ENCODE measurements at regions not wholly inside any gene's neighbourhood (a gene's known extent, or its start where the extent isn't known, plus 50 kb on each side); places are given as distances from the start of the nearest gene placed in this dataset.
A peak's percentile ranks its signal among the peaks of the same experiment; 100 is the strongest.

DNA sequence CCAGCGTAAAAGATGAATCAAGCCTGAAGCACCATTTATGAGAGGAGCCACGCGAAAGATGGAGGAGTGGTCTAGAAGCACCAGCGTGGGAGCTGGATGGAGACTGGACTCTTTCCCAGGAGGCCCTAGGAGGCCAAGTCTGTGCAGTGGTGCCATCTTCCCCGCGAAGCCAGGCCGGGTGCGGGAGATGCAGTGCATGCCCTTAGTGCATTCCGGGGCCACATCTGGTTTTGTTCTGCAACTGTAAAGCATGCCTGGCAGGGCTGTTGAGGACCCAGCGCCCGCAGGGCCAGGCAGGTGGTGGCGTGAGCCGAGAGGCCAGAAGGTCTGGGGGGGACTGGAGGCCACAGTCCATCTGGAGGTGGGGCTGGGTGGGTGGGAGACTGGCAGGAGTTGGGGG, 78.6 kb upstream of the ADRA2C start:
- DNase-seq (ENCODE audit: low spot score), result peak; percentile 70
- intact Hi-C loops (cut with DNase I), result no loop called here

DNA sequence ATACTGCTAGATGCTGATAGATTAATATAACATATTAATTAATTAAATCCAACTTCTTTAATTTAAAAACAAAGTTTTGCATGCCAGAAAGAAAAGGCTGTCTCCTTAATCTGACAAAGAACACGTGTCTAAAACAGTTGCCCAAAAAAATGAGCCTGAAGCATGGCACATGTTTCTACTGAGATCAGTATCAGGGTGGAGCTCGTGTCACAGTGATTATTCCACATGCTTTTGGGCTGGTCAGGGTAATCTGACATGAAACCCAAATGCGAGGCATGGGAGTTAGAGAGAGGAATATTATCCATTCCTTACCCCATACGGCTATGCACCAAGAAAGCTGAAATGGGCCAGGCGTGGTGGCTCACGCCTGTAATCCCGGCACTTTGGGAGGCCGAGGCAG, 79.4 kb upstream of the ADRA2C start:
- intact Hi-C loops (cut with DNase I), result no loop called here
- peak; percentile 29 for DNase-seq (ENCODE audit: low spot score)

DNA sequence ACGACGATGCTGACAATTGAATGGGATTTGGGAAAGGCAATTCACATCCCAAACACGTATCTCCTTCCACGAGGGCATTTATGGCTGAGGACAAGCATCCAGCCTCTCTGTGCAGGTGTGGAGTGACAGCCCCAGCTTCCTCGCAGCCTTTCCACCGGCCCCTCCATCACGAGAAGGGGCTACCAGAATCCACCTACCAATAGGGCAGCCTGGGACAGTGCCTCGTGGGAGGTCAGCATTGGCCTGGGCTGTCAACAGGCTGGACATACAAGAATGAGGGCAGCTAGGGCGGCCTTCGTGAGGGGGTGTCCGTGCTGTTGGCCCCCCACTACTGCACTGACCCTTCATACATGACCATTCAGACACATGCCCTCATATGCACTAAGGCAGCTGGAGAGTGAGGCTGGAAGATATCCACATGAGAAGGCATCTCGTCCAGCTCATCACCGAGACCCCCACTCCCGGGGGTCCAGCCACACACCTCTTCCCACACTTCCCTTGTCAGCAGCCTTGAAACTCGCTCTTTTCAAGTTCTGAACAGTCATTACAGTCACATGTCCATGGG, 81.0 kb upstream of the ADRA2C start:
- DNase-seq (ENCODE audit: low spot score), result peak; percentile 51
- intact Hi-C loops (cut with DNase I), result no loop called here

DNA sequence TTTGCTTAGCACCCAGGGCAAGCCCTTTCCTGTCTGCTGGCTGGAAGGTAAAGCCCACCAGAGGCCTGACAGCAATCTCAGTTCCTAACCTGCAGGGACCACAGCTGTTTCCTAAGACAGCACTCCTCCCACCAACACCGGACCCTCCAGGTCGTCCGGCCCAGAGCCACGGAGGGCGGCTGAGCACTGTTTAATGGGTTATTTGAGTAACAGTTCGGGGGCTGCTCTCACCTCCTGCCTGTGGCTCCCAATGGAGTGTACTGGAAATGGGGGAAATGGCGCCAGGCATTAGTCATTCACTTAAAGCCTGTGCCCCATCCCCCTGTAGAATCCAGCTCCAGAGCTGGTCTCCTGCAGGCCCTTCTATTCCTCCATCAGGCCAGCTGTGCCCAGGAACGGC, 81.6 kb upstream of the ADRA2C start:
- peak; percentile 31 for DNase-seq (ENCODE audit: low spot score)
- intact Hi-C loops (cut with DNase I), result no loop called here

DNA sequence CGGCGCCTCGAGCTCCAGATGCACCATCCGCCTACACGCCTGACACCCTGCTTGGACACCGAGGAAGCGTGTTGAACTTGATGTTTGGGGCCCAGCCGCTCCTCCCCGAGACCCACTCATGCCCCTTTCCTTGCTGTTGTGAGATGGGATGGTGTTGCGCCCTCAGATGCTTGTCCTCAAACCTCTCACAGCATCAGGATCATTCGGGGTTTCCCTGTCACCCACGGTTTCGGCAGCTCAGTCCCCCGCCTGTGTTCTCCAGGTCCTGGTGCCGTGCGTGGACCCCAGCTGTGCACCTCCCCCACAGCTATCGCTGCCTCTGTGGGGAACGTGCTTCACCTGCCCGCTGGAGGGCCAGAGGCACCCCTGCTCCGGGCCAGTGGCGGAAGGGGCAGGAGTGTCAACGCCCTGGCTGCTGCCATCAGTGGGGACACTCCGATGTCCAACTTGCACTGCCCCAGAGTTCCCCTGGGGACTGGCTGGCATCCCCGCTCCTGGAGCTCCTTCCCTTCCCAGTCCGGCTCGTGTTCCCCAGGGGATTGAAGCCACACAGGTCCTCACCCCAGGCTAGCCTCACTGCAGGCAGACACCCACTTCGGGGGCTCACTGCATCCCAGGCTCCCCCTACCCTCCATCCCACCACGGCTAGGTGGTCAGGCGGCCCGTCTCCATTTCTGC, 82.3 kb upstream of the ADRA2C start:
- no peak for DNase-seq (ENCODE audit: low spot score)
- intact Hi-C loops (cut with DNase I), result no loop called here

DNA sequence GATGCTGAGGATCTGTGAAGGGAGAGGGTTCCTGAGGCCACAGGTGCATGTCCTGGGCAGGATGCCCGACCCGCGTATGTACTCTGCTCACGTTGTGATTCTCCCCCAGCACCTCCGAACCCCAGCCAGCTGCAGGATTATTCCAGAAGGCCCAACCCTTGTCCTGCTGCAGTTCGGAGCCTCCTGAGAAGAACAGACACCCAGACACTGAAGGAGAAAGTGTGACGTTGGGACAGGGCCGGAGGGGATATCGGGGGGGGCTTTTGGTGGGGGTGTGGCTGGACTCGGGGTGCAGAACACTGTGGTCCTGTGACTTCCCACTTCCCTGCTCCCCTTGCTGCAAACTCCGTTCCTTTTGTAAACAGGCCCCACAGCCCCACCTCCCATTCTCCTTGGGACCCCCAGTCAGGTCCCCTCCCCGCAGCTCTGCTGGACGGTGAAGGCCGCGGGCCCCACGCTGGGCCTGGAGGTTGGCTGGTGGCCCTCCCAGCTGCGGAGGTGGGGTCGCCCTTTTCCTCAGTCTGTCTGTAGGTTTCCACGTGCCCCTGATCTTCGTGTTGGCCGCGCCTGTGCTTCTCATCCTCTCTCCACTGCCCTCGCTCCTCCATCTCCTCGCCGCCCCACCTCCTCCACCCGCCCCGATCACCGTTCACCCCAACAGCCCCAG, 83.0 kb upstream of the ADRA2C start:
- no peak for DNase-seq (ENCODE audit: low spot score)
- intact Hi-C loops (cut with DNase I), result no loop called here

DNA sequence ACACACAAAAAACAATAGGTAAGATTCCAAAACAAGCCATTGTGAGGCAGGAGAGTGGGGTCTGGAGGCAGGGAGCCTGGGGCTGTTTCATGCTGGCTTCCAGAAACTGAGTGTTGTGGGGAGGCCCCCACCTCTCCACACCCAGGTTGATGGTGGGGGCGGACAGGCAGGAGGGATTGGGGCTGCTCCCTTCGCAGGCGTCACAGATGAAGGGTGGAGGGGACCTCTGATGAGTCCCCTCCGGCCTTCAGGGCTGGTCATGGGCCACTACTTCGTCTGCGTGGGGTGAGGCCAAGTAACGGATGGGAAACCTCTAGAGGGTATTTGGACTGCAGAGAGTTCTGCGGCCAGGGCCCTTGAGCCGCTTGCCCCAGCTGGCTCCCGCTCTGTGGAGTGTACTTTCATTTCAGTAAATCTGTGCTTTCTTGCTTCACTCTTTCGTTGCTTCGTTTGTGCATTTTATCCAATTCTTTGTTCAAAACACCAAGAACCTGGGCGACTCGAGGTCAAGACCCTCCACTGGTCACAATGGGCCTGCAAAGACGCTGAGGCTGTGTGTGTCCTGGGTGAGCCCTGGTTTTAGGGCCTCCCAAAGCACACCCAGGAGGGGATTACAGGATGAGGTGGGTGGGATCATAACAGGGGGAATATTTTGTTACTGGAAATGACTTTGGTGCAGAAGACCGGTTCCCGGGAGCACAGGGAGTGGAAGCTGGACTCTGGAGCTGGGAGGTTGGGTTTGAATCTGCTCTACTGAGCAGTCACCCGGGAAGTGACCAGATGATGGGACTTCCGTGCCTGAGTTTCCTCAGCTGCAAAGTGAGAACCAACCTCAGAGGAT, 83.7 kb upstream of the ADRA2C start:
- DNase-seq (ENCODE audit: low spot score), result no peak
- intact Hi-C loops (cut with DNase I), result no loop called here

DNA sequence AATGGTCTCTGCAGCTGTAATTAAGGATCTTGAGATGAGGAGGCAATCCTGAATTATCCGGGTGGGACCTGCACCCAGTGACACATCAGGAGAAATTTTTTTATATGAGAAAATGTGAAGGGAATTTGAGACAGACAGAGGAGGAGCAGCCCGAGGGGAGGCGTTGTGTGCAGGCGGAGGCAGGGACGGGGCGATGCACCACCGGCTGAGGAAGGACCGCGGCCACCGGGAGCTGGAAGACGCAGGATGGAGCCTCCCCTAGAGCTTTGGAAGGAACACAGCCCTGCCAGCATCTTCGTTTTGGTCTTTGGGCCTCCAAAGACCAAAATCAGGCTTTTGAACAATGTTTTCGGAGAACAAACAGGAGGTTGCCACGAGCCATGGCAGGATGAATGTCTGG, 85.0 kb upstream of the ADRA2C start:
- intact Hi-C loops (cut with DNase I), result no loop called here

GRCh38 chr4:3680656-3681055, 85.5 kb upstream of the ADRA2C start:
- intact Hi-C loops (cut with DNase I), result no loop called here
- no peak for DNase-seq (ENCODE audit: low spot score)

More for the DNA sequence above, 85.0 kb upstream of the ADRA2C start:
- no peak for DNase-seq (ENCODE audit: low spot score)

DNA sequence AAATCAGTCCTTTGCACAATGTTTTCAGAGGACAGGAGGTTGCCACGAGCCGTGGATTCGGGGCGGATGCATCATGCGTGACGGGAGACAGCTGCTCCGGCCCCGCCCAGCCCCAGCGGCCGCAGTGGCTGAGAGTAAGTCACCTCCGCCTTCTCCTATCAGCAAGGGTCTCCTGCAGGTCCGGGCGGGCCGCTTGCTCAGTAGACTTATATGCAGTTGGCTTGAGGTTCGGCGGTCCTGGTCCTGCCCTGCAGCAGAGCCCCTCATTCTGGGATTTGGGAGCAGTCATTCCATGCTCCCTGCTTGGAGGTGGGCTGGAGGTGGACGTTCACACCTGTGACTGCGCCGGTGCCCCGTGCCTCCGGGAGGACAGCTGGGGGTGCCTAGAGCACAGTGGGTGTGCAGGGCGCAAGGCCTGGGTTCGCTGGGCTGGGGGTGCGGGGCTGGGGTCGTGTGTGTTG, 86.3 kb upstream of the ADRA2C start:
- DNase-seq (ENCODE audit: low spot score), result no peak
- intact Hi-C loops (cut with DNase I), result no loop called here

DNA sequence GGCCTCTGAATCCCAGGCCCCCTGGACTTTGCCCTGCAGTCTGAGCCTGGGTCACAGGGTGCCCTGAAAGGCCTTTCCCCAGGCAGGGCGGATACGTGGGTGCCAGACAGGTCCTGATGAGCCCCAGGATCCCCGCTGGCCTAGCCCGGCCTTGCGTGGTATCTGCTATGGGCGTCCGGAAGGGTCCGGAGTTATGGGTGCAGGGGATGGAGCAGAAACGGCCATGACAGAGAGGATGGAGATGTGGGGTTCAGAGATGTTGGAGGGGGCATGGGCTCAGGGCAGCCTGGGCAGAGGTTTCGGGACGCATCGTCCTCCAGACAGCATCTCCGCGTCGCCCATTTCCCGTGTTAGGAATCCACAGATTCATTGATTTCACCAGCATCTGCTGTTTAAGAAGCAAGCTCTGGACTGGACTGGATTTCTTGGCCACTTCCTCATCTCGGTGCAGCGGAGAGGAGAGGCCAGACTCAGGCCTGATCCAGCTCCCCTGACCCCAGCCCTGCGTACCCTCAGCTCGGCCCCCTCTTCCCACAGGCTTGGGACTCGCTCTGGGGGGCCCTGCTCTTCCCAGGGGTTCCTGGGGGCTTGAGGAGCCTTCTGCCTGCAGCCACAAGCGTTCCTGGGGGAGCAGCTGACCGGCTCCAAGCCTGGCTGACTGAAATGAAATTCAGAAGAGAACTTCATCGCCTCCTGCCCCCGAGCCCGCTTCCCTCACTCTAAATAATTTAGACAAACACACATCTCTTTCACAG, 86.9 kb upstream of the ADRA2C start:
- intact Hi-C loops (cut with DNase I), result no loop called here
- no peak for DNase-seq (ENCODE audit: low spot score)

DNA sequence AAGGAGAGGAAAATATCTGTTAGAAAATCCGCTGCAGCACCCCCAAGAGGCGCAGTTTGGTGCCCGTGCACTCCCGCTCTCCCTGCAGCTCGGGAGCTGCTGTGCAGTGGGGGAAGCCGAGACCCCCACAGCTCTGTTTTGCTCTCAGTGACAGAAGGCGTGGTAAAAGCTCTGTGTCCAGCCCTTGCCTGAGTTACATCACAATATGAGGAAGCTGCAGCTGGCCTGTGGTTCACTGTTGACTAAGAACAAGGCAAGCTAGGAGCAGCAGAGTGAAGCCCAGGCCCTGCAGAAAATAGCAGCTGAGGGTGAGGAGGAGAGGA, 88.5 kb upstream of the ADRA2C start:
- intact Hi-C loops (cut with DNase I), result no loop called here
- no peak for DNase-seq (ENCODE audit: low spot score)

- intact Hi-C loops (cut with DNase I), result no loop called here
- peak; percentile 50 for DNase-seq (ENCODE audit: low spot score)
Measured at GRCh38 chr4:3676907-3677747, 89.1 kb upstream of the ADRA2C start.

GRCh38 chr4:3676196-3676595, 90.0 kb upstream of the ADRA2C start:
- intact Hi-C loops (cut with DNase I), result no loop called here
- peak; percentile 24 for DNase-seq (ENCODE audit: low spot score)

DNA sequence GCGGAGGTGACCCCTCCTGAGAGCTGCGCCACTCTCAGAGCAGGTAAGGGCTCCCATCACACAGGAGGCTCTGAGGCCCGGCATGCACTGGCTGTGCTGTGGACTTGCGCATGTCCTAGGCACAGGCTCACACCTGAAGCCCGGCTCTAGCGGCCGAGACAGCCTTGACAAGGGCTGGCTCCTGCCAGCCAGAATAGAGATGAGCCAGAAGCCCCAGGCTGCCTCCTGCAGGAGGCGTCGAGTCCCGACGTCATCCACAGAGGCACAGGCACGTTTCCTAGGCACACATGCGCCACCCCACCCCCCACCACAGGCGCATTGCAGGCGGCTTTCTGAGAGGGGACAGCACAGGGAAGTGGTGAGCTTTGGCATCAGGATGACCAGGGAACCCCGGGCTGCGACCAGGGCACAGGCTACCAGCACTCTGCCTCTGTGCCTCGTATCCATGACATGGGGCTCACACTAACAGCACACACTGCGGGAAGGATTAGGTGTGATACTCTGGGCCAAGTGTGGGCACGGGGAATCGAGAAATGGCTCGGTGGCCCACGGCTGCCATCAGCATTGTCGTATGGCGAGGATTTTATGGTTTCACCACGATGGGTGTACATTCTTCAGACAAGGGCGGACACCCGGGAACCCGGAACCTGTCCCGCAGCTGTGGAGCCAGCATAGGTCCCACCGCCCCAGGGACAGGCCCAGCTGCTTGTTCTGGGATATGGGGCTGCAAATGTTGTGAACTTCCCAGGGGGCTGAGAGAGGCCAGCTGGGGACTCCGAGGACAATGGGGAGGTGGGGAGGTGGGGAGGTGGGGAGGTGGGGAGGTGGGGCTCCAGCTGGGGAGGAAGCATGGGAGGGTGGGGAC, 90.7 kb upstream of the ADRA2C start:
- intact Hi-C loops (cut with DNase I), result no loop called here

DNA sequence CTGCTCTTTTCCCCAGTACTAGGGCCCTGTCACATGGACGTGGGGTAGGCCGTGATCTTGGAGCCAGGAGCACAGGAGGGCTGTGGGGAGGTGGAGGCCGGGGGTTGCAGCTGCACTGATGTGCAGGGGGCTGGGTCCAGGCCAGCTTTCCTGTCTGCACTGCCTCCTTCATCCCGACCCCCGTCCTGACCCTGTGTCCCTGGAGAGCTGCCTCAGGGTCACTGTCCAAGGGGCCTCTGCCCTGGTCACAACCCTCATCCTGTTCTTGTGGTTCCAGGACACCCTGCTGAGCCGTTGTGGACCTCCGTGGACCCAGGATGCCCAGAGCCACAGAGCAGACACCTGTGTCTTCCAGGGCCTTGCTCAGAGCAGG, 91.7 kb upstream of the ADRA2C start:
- peak; percentile 63 for DNase-seq (ENCODE audit: low spot score)

More for the DNA sequence above, 90.7 kb upstream of the ADRA2C start:
- peak; percentile 67 for DNase-seq (ENCODE audit: low spot score)

GRCh38 chr4:3673716-3674478, 92.3 kb upstream of the ADRA2C start:
- DNase-seq (ENCODE audit: low spot score), result no peak
- intact Hi-C loops (cut with DNase I), result no loop called here

More for the DNA sequence above, 91.7 kb upstream of the ADRA2C start:
- intact Hi-C loops (cut with DNase I), result no loop called here

All from cardiac septum (tissue), 1 donor.